Tibial nerve (tissue), 4 donors: ENCODE measurements at regions not wholly inside any gene's neighbourhood (a gene's known extent, or its start where the extent isn't known, plus 50 kb on each side); places are given as distances from the start of the nearest gene placed in this dataset.

ENCODE experiments used
- EP300 ChIP-seq, 2 donors: sonication (generic); formaldehyde crosslinking; IDR thresholded peaks; one replicate each; pipeline ENCODE4 v1.6.1; 2017; ENCODE audit warnings: antibody characterized with exemption in 2 of 2, mild to moderate bottlenecking in 1 of 2
- POLR2A ChIP-seq, 2 donors: fragments of 450-650 bp; IDR thresholded peaks; one replicate each; pipeline ENCODE4 v1.6.1; 2017; ENCODE audit warnings: antibody characterized with exemption in 2 of 2, mild to moderate bottlenecking in 2 of 2, moderate library complexity in 2 of 2
- TF ChIP-seq, protein P1 (sequence below), 5 experiments: fragments of 200-600 bp in 3 of 5; fragments of 450-650 bp in 2 of 5; sonication (generic) in 3 of 5; IDR thresholded peaks; one replicate each; pipeline ENCODE4 v1.5.1; 2016 to 2019; ENCODE audit warnings: antibody characterized with exemption in 5 of 5, mild to moderate bottlenecking in 3 of 5, moderate library complexity in 2 of 5

GRCh38 chr2:51720826-51721225 is 688.9 kb upstream of the NRXN1 start:
- TF ChIP-seq, protein P1, sequence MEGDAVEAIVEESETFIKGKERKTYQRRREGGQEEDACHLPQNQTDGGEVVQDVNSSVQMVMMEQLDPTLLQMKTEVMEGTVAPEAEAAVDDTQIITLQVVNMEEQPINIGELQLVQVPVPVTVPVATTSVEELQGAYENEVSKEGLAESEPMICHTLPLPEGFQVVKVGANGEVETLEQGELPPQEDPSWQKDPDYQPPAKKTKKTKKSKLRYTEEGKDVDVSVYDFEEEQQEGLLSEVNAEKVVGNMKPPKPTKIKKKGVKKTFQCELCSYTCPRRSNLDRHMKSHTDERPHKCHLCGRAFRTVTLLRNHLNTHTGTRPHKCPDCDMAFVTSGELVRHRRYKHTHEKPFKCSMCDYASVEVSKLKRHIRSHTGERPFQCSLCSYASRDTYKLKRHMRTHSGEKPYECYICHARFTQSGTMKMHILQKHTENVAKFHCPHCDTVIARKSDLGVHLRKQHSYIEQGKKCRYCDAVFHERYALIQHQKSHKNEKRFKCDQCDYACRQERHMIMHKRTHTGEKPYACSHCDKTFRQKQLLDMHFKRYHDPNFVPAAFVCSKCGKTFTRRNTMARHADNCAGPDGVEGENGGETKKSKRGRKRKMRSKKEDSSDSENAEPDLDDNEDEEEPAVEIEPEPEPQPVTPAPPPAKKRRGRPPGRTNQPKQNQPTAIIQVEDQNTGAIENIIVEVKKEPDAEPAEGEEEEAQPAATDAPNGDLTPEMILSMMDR (IDR thresholded peaks at IDR 0.05): no peak
- TF ChIP-seq POLR2A (IDR thresholded peaks at IDR 0.05): no peak
- no peak for TF ChIP-seq EP300 (IDR thresholded peaks at IDR 0.05)
